ENCODE measurements at regions not wholly inside any gene's neighbourhood (a gene's known extent, or its start where the extent isn't known, plus 50 kb on each side); places are given as distances from the start of the nearest gene placed in this dataset.
"Not testable (repeated sequence)": the region's sequence is repeated elsewhere in the genome, so short reads cannot be mapped to it uniquely, and the experiment has no call there.

- no peak for DNase-seq (ENCODE audit: low spot score)
Observed at GRCh38 chr11:112538534-112539280, 278.0 kb upstream of the PLET1 start.

GRCh38 chr11:112539281-112539555 is 278.6 kb upstream of the PLET1 start:
- not testable (repeated sequence) for DNase-seq (ENCODE audit: low spot score)

DNA sequence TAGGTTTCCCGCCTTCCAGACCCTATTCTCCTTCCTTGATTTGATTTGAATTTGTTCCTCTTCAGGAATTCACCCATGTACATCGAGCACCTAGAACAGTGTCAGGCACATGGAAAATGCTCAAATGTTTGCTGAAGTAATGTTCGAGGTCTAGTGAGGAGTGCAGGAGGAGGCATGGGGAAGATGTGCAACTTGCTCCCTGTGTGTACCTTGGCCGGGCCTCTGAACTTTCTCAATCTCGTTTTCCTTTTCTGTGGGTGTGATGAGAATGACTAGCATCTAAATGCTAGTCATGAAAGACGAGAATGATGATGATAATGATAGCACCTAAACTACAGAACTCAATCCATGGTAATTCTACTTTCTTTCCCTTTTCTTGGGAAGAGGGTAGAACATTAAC is 279.1 kb upstream of the PLET1 start:
- no peak for DNase-seq (ENCODE audit: low spot score)

DNA sequence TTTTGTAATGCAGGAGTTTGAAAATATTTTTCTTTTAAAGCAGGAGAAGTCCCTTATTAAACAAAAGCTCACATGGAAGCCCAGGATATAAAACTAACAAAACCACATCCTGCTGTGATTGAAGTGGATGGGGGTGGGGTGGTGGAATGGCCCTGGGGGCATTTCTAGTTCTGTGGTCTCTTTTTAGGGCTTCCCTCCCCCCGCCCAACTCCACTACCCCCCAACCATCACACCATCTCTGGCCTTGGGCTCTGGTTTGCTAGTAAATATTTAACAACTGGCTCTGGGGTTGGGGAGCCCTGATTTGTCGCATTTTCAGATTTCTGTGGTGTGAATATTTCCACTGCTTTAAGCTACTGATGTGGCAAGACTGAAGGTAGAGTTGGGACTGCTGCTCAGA is 279.6 kb upstream of the PLET1 start:
- no peak for DNase-seq (ENCODE audit: low spot score)

DNA sequence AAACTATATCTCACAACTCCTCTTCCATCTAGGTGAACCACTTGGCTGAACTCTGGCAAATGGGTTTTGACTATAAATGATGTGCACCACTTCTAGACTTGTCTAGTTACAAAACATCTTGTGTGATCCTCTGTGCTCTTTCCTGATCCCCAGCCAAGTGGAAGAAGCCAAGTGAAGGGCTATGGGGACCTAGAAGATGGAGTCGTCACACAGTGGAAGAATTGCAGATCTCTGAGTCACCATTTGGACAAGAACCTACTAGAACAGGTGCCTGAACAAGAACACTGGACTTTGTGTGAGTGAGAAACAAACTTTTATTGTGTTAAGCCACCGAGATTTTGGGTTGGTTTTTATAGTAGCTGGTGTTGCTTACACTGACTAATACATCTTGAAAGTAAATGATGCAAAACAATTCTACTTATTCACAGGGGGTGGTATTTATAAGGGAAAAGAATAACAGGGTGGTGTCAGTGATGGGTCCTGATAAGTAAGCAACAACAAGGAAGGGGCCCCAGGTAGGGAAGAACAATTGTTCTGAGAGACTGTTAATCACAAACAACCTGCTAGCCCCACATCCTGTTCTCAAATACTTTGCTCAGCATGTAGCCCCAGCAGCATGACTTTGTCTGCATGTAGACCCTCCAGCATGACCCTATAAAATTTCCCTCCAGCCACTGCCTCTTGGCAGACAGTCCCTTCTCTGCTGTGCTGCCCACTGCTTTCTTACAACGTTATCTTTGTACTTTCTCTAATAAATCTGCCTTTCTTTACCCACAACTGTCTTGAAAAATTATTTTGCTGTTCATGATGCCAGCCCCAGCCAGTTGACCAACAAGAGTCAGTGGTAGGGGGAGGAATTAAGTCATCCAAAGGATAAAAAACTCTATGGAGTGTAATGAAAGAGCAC is 280.7 kb upstream of the PLET1 start:
- no peak for DNase-seq (ENCODE audit: low spot score)

- DNase-seq (ENCODE audit: low spot score), result peak; percentile 52
Observed at GRCh38 chr11:112542479-112542878, 281.8 kb upstream of the PLET1 start.

GRCh38 chr11:112543390-112543789 is 282.7 kb upstream of the PLET1 start:
- DNase-seq (ENCODE audit: low spot score), result no peak

- no peak for DNase-seq (ENCODE audit: low spot score)
Observed at GRCh38 chr11:112548641-112549040, 288.0 kb upstream of the PLET1 start.

- no peak for DNase-seq (ENCODE audit: low spot score)
Observed at GRCh38 chr11:112553205-112553731, 292.6 kb upstream of the PLET1 start.

DNA sequence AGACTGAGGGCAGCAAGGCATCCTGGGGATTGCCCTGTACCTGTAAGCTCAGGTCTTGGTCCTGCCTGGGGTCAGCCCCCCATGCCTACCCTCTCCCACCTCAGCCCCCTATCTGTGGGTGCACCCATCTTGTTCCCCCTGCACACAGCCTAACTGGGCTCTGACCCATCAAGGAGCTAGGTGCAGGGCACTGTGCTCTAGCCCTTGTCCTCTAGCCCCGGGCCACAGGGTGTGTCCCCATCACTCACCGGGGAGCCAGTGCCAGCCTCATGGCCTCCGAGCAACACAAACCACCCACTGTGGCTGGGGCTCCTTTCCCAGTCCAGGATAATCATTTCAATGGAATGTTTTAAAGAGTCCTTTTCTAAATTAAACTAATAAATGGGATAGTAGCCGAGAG is 293.9 kb upstream of the PLET1 start:
- no peak for DNase-seq (ENCODE audit: low spot score)

DNA sequence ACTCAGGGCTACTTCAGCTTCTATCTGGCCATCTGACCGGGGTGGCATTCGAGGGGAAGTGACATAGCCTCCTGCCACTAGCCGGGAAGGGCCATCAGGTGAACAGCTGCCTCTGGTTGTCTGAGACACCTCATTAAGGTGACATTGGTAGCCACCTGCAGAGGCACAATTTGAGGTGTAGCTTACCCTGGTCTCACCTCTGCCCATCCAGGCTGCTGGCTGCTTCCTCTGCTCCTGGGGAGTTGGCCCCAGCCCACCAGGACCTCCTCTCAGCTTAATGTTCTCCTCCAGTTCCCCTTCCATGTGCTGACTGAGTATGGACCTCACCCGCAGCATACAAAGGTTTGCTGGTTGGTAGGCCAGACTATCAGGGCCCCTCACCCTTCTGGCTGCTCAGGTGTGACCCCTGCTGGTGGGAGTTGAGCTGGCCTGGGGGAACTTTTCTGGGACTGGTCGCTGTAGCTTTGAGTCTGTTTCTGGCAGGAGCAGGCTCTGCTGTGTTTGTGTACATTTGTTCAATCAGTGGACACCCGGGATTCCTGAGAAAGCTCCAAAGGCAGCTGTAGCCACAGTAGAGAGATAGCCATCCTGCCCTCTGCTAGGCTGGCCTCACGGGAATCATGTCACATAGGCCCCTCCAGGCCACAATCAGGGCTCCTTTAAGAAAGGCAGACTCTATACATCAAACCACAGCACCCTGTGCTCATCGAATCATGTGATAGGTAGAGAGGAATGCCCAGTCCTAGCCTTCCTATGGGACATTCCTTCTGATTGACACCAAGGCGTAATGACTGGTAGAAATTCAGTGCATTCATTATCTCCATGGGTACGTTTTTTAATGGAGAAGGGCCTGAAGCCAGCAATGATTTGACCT is 295.1 kb upstream of the PLET1 start:
- DNase-seq (ENCODE audit: low spot score), result peak; percentile 67

DNA sequence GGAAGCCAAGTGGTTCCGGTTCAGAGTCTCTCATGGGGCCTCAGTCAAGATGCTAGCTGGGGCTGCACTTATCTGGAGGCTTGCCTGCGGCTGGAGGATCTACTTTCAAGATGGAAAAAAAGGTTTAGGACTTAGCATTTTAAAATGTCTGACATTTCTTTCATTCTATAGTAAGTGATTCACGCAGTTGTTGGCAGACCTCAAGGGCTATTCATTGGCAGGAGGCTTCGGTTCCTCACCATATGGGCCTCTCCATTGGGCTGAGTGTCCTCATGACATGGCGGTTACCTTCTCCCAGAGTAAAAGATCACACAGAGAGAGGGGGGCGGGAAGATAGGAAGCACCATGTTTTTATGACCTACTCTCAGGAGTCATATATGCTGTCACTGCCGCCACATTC is 298.0 kb upstream of the PLET1 start:
- no peak for DNase-seq (ENCODE audit: low spot score)

DNA sequence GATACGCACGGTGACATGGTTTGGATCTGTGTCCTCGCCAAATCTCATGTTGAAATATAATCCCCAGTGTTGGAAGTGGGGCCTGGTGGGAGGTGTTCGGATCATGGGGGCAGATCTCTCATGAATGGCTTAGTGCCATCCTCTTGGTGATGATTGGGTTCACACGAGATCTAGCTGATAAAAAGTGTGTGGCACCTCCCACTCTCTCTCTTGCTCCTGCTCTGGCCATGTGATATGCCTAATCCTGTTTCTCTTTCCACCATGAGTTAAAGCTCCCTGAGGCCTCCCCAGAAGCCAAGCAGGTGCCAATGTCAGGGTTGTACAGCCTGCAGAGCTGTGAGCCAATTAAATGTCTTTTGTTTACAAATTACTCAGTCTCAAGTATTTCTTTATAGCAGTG is 303.1 kb upstream of the PLET1 start:
- no peak for DNase-seq (ENCODE audit: low spot score)

- DNase-seq (ENCODE audit: low spot score), result no peak
Observed at GRCh38 chr11:112564228-112564955, 303.7 kb upstream of the PLET1 start.

DNA sequence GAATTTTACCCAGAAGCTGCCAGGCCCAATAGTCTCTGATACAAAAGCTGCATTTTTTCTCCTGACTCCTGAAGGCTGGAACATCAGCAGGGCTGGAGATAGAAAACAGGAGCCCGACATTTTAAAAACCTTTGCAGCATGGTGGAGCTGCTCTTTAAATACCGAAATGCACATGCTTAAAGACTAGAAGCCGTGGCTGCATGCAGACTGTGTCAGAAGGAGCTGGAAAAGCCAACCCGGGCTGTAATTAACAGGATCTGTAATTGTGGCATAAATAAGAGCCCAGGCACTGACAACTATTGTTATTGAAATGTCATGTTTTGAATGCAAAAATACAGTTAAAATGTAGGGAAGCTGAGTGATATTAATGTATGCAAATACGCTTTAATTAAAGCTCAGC is 304.9 kb upstream of the PLET1 start:
- no peak for DNase-seq (ENCODE audit: low spot score)

- DNase-seq (ENCODE audit: low spot score), result no peak
Observed at GRCh38 chr11:112566124-112566523, 305.5 kb upstream of the PLET1 start.

- no peak for DNase-seq (ENCODE audit: low spot score)
Observed at GRCh38 chr11:112570333-112570732, 309.7 kb upstream of the PLET1 start.

- no peak for DNase-seq (ENCODE audit: low spot score)
Observed at GRCh38 chr11:112579282-112579681, 318.6 kb upstream of the PLET1 start.

DNA sequence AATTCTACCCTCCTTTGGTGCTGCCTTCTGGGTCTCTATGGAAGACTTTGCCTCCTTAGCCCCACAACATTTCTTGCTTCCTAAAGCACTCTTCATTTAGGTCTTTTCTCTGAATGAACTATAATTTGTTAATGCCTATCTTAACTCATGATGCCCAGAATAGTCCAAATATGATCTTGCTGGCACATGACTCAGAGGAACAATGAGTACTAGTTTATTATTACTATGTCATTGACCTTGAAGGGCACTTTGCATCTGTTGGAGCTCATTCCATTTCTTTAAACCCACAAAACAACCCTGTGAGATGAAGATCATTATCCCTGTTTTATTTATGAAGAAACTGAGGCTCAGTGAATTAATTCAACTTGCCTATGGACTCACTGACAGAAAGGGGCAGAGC is 320.2 kb upstream of the PLET1 start:
- no peak for DNase-seq (ENCODE audit: low spot score)

GRCh38 chr11:112581747-112582146 is 321.1 kb upstream of the PLET1 start:
- DNase-seq (ENCODE audit: low spot score), result no peak

DNA sequence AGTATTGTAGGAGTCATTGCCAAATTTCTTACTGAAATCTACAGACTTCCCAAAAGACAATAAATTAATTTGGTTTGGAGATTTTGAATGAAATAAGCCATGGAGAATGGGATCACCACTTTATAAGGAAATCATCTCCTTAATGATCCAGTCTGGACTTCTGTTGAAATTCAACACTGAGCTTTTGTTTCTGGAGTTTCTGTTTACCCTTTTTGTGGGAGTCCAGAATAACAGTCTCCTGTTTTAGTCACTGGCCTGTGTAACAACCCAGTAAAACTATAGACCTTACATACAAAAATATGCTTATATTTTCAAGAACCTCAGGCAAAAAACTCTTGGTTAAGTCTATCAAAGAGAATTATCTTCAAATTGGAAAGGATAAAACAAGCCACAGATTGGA is 321.7 kb upstream of the PLET1 start:
- no peak for DNase-seq (ENCODE audit: low spot score)
